ENCODE measurements at regions not wholly inside any gene's neighbourhood (a gene's known extent, or its start where the extent isn't known, plus 50 kb on each side); places are given as distances from the start of the nearest gene placed in this dataset.

GRCh38 chr6:132067286-132067685, 116.1 kb upstream of the CCN2 start:
- intact Hi-C loops (cut with DNase I) = loop anchor here (5.0 kb wide), 1 partner anchor 40 kb away; no protein-coding TSS in a partner anchor
- Histone ChIP-seq H3K27ac (no peak overlapping the region), H3K4me3 (no peak overlapping the region), H3K27me3 (no peaks in the 10 kb centered on the region), H3K36me3 (no peaks in the 10 kb centered on the region), H3K9me3 (no peaks in the 10 kb centered on the region), H3K4me1 (no peaks in the 10 kb centered on the region)
- DNase-seq (ENCODE audit: low spot score in 2 of 2) = no peak
- TF ChIP-seq CTCF (IDR thresholded peaks at IDR 0.05) = no peak

- no peak for TF ChIP-seq CTCF (IDR thresholded peaks at IDR 0.05)
- Histone ChIP-seq H3K27ac (no peak overlapping the region), H3K4me1 (no peaks in the 10 kb centered on the region), H3K9me3 (no peaks in the 10 kb centered on the region), H3K27me3 (no peaks in the 10 kb centered on the region), H3K4me3 (no peak overlapping the region), H3K36me3 (no peaks in the 10 kb centered on the region)
- no peak for DNase-seq (ENCODE audit: low spot score in 2 of 2)
- intact Hi-C loops (cut with DNase I) = loop anchor here (5.0 kb wide), 1 partner anchor 38 kb away; no protein-coding TSS in a partner anchor
Observed at GRCh38 chr6:132065556-132065955, 114.4 kb upstream of the CCN2 start.

GRCh38 chr6:132063738-132064137, 112.6 kb upstream of the CCN2 start:
- H3K4me3 ChIP-seq = no peak overlapping the region
- H3K4me1 ChIP-seq = no peaks in the 10 kb centered on the region
- H3K9me3 ChIP-seq = no peaks in the 10 kb centered on the region
- DNase-seq (ENCODE audit: low spot score in 2 of 2) = no peak
- H3K27ac ChIP-seq = no peak overlapping the region
- H3K36me3 ChIP-seq = no peaks in the 10 kb centered on the region
- H3K27me3 ChIP-seq = no peaks in the 10 kb centered on the region
- intact Hi-C loops (cut with DNase I) = no loop called here
- TF ChIP-seq CTCF (IDR thresholded peaks at IDR 0.05) = no peak

- H3K36me3 ChIP-seq = no peaks in the 10 kb centered on the region
- no peaks in the 10 kb centered on the region for H3K27me3 ChIP-seq
- DNase-seq (ENCODE audit: low spot score in 2 of 2) = no peak
- no peaks in the 10 kb centered on the region for H3K4me1 ChIP-seq
- H3K27ac ChIP-seq = no peak overlapping the region
- intact Hi-C loops (cut with DNase I) = no loop called here
- no peak for TF ChIP-seq CTCF (IDR thresholded peaks at IDR 0.05)
- H3K4me3 ChIP-seq = no peak overlapping the region
- H3K9me3 ChIP-seq = no peaks in the 10 kb centered on the region
Observed at GRCh38 chr6:132063204-132063603, 112.0 kb upstream of the CCN2 start.

GRCh38 chr6:132062626-132063025, 111.5 kb upstream of the CCN2 start:
- Histone ChIP-seq H3K27ac (no peak overlapping the region), H3K27me3 (no peaks in the 10 kb centered on the region), H3K36me3 (no peaks in the 10 kb centered on the region), H3K4me3 (no peak overlapping the region), H3K9me3 (no peaks in the 10 kb centered on the region), H3K4me1 (no peaks in the 10 kb centered on the region)
- TF ChIP-seq CTCF (IDR thresholded peaks at IDR 0.05) = no peak
- DNase-seq (ENCODE audit: low spot score in 2 of 2) = no peak
- intact Hi-C loops (cut with DNase I) = no loop called here

GRCh38 chr6:132061381-132061780, 110.2 kb upstream of the CCN2 start:
- Histone ChIP-seq H3K27me3 (no peaks in the 10 kb centered on the region), H3K4me1 (no peaks in the 10 kb centered on the region), H3K36me3 (no peaks in the 10 kb centered on the region), H3K27ac (no peak overlapping the region), H3K4me3 (no peak overlapping the region), H3K9me3 (no peaks in the 10 kb centered on the region)
- DNase-seq (ENCODE audit: low spot score in 2 of 2) = no peak
- TF ChIP-seq CTCF (IDR thresholded peaks at IDR 0.05) = no peak
- intact Hi-C loops (cut with DNase I) = no loop called here

All from ascending aorta (tissue), 2 donors.